HG02973 (cell line): ENCODE measurements at regions not wholly inside any gene's neighbourhood (a gene's known extent, or its start where the extent isn't known, plus 50 kb on each side); places are given as distances from the start of the nearest gene placed in this dataset.

ENCODE experiments used
- ATAC-seq: cut with Tn5 transposase; IDR thresholded peaks from one replicate; pipeline ENCODE4 v1.9.1; 2021; ENCODE audit warnings: moderate library complexity; ENCODE audit not compliant: unreplicated experiment

DNA sequence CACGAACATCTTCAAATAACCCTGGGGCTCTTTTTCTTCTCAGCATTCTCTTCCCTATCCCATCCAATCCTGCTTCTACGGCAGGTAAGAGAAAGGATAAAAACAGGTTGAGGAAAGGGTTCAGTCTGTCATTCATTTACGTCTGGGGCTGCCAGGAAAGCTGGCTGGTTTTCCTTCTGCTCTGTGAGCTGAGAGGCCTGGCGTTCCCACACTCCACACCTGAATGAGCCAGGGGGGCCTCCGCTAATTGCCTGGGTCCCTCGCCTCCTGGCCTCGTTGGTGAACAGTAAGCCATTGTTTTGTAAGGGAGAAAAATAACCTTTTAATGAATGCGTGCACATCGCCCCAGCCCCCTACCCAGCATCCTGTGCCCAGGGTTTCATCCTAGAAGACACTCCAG, 70.8 kb upstream of the SIM2 start:
- ATAC-seq = no peak

DNA sequence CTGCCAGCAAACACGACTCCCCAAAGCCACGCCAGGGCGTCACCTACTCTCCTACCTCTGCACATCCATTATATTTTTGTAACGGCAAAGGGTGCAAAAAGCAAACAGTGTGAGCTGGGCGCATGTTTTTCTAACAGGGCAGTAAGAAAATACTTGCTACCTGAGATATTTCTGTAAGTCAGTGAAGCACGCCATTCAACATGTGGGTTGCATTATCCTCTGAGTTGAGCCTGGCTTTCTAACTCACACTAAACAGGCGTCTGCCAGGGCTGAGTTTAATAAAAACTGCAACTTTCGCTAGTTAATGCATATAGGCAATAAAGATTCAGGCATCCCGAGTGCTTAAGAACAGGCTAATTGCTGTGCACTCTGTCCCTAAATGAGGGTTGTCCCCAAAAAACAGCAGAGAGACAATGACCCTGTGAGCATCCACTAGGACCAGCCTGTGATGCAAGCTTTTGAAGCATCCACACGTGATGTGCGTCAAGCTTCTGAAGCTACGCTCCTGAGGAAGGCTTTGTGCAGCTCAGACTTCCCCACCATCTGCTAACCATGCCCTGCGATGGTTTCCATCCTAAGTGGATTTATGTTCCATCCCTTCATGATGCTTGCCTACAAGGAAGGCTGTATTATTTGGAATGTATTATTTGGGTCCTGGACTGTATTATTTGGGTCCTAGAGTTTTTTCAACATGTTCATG, 70.0 kb upstream of the SIM2 start:
- ATAC-seq = no peak

DNA sequence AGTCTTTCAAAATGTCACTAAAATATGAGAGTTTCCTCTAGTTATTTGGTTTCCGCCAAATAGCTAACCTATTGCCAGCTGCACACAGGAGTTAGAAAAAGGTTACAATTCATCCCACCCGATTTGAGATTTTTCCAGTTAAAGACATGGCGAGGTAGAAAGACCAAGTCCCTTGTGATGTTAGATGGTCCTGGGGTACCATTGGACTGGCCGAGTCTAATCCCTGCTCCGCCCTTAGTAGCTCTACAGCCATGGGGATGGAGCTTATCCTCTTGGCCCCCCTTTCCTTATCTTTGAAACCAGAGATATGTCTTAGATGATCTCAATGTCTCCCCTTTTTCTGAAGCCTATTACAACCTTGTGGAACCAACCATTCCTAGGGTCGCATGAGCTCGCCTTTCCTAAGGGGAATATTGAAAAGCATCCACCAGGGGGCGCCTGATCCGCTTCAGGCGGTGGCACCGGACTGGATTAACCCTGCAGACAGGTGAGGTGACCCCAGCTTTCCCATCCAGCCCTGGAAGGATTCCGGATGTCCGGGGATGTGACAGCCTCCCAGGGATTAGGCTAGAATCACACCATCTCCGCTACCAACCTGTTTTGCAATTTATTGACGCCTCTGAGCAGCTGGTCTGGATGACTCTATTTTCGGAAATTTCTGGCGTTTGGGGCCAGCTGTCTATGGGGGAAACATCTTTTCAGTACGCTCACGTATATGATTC, 68.3 kb upstream of the SIM2 start:
- ATAC-seq = no peak

DNA sequence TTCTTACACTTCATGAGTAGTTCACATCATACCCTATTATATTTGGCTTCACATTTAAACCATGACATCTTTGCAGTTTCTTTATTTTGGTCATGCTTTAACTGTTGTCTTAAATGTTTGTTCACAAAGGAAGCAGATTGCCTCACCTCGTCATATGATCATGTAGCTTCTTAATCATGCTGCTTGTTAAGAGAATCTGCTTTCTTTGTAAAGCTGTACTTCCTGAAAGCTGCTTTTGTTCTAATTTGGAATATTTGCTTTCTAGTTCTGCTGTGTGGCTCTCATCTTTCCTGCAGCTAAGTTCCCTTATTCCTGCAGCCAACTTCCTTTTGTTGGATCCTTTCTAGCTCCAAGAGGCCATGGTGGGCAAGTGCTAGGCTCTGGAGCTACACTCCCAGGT, 62.9 kb upstream of the SIM2 start:
- ATAC-seq = no peak

DNA sequence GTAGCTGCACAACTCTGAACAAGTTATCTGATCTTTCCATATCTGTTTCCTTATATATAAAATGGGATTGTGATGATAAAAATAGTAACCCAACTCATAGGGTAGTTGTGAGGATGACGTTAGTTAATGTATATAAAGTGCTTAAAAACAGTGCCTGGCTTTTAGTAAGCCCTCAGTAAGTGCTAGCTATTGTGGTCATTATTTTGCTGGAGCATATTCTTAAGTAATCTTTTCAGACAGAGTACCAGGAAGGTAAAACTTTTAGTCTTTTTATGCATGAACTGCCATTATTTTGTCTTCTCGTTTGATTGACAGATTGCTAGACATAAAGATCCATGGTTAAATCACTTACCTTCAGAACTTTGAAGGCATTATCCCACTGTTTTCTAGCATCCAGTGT, 62.5 kb upstream of the SIM2 start:
- no peak for ATAC-seq

DNA sequence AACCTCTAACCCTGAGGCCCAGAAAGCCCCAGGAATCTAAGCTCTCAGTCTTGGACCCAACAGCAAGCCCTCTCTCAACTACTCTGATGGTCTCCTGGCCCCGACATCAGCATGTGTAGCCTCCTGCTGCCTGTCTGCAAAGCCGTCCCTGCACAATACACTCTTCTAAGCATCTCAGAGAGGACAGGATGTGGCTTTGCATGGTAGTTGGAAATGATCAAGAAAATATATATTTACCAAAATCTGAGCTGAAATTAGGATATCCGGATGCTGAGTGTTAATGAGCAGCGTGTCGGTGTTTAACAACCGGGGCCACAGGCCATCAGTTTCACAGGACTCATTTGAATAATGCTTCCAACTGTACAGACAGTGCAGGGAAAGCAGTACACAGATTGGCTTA, 59.1 kb upstream of the SIM2 start:
- no peak for ATAC-seq

DNA sequence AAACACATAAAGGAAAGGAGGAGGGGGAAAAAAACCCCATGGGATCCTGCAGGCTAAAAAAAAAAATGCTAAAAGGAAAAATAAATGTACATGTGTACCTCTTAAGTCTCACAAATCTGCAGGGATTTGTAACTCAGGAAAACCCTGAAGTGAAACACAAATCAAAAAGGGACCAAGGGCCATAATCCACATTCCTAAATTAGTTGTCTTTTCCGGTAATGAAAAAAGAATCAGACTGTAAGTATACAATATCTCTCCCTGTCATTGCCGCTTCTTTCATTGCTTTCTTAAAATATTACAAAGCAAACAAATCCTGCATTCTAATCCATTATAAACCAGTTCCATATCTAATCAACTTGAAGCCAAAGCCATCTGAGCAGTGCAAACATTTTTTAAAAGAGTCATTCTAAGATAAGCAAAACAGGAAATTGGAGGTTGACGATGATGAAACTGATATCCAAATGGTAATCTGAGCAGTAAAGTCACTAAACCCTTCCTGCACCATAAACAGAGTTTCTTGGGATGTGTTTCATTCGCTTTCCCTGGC, 58.7 kb upstream of the SIM2 start:
- no peak for ATAC-seq

DNA sequence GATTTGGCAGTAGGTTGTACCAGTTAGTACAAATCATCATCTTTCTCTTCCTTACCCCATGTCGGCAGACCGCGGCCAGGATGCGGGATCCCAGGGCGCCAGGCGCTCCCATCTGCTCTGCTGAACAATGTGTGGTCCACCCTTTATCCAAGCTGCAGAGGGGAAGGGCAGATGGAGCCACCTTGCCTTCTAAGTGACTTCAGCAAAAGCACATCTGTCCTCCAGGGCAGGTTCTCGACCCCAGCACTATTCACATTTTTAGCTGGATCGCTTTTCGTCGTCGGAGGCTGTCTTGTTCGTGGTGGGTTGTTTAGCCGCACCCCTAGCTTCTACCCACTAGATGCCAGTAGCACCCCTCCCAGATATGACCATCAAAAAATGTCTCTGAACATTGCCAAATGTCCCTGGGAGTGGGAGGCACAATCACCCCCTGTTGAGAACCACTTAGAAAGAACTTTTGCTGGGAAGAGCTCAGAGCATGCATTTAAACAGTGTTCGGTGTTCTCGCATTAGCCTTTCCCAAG, 58.1 kb upstream of the SIM2 start:
- ATAC-seq = no peak

DNA sequence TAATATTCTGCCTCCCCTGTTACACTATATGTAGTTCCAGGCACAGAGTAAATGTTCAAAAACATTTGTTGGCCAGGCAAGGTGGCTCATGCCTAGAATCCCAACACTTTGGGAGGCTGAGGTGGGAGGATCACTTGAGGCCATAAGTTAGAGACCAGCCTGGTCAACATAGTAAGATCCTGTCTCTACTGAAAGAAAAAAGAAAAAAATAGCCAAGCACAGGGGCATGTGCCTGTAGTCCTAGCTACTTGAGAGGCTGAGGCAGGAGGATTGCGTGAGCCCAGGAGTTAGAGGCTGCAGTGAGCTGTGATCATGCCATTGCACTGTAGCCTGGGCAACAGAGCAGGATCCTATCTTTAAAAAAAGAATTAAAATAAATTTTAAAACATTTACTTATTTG, 57.6 kb upstream of the SIM2 start:
- ATAC-seq = no peak

DNA sequence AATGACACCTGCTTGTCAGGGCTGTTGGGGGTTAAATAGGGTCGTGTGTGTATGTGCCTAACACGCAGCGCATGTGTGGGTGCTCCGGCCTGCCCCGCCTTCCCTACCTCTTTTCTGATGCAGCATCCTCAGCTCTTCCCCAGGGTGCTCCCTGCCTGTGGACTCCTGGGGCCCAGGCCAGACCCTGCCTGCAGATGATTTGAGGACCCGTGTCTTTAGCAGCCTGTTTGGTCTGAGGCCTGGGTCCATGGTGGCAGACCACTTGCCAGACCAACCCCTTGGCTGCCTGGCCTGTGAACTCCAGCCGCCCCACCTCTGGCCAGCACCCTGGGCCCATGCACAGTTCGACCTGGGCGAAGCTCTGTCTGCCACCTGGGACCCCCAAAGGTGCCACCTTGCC, 57.0 kb upstream of the SIM2 start:
- ATAC-seq = no peak

DNA sequence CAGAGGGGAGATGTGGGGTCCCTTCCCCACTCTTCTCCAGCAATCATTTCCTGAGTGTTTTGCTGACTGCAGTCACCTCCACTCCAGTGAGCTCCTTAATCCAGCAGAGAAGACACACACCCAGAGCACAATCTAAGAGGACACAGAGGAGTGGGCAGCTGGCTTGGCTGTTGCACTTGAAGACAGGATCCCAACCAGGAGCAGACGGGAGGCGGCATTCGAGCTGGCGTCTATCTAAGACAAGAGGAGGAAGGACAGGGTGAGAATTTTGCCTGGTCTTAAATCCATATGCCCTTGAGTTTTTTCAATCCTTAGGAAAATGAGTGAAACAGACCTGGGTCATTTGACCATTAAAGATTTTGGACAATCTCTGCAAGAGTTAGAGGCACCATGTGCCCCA, 56.1 kb upstream of the SIM2 start:
- ATAC-seq = no peak

DNA sequence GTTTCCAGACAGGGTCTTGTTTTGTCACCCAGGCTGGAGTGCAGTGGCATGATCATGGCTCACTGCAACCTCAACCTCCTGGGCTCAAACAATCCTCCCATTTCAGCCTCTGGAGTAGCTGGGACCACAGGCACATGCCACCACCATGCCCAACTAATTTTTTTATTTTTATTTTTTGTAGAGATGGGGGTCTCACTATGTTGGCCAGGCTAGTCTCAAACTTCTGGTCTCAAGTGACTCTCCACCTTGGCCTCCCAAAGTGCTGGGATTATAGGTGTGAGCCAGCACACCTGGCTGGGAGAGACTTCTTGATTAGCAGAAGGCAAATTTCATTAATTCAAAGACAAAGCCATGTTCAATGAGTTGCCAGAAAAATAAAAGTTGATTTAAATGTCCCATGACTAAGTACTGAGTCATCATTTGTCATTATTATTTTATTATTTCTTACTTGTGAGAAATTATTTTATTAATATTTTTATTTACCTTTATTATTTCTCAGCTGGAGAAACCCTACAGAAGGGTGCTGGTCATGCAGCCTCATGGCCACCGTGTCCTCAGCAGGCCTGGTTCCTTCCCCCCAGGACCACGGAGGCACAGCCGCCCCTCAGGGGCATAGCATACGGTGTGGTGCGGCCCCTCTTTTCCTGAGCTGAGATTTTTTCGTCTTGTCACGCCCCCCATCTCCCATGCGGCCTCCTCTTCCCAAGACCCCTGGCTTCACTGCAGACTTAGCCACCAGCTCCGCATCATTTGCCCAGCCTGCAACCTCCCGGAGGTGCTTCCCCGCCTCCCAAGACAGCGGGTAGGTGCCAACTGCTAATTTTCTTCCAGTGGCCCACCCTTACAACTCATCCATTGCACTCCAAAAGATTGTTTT, 55.3 kb upstream of the SIM2 start:
- no peak for ATAC-seq

DNA sequence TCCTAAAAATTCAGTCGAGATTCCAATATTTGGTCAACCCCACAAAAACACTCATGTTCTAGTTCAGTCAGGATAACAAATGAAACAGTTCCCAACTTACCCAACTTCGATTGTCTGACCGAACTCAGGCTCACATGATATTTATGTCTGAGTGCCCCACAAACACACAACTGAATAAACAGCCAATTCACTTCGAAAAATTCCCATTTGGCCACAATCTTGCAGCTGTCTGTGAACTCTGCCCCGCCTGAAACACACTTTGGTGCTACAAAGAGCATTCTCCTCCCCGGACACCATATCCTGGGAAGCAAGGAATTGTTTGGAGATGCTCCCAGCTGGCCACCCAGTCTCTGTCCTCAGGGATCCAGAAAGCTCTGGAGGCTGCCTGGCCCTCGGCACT, 52.9 kb upstream of the SIM2 start:
- no peak for ATAC-seq

DNA sequence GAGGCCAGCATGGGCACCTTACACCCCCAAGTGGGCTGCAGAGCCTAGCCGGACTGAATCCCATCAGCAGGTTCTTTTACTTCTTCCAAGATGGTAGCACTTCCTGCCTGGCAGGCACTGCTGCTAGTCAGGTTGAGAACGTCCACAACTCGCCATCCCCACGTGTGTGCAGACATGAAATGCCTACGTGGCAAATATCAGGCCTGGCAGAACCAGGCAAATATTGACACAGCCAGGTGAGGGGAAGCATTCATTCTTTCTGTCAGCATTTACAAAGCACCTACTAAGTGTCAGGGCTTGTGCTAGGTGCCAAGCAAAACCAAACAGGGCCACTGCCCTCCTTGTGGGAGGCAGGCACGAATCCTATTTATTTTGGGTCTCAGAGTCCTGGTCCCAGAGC, 52.3 kb upstream of the SIM2 start:
- no peak for ATAC-seq

DNA sequence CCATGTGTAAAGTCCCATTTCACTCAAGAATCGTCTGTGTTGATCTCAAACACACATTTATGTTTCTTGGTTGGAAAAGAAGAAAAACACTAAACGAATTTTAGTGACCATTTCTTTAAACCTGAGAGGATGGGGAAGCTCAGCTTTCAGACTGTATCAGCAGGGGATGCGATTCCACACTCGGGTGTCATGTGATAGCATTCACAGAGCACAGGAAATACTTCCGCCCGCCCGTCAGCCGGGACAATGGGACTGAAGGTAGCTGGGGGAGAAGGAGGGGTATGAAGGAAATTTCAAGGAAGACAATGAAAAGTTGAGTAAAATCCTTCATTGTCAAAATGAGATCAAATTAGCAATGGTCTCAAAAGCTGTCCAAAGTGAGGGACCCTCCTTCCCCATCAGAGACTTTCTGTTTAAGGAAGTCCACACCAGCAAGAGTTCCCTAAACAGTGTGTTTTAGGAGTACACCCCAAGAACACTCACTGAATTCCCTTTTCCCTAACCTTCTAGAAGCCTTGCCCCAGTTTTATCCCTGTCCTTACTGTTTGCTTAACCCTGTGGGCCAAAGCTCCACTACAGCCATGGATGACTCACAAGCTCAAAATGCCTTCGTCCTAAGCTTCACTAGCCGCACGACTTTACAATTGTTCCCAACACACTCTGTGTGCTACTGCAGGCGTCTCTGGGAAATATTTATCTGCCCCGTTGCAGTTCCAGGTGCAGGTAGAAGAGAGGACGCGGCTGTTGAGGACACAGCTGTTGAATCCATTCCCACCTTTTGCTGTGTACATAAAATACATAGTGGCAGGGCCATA, 51.4 kb upstream of the SIM2 start:
- ATAC-seq = no peak
